Pancreas (tissue), 10 donors: ENCODE measurements at regions not wholly inside any gene's neighbourhood (a gene's known extent, or its start where the extent isn't known, plus 50 kb on each side); places are given as distances from the start of the nearest gene placed in this dataset.

Source experiments
- ATAC-seq, 4 donors: fragments of 200-7000 bp; cut with Tn5 transposase; one replicate each; pipeline versions ENCODE4 v1.8.0 to v1.9.1; 2020; ENCODE audit warnings: mild to moderate bottlenecking in 4 of 4, moderate library complexity in 4 of 4
- DNase-seq, 6 donors: peaks; one replicate each; pipeline ENCODE4 v3.0.0-alpha.2; 2020
- FAIRE-seq: peaks from 2 replicates; lab custom pipeline; 2012; peaks lifted over from hg19 to GRCh38; lab: Jason Lieb, UNC
- H3K27ac ChIP-seq, 4 donors: fragments of 200-600 bp; sonication (generic); 1 replicate in 3 of 4; 2 replicates in 1 of 4; pipeline versions ENCODE4 v1.5.0 to v1.8.0; 2020
- H3K27me3 ChIP-seq, 4 donors: fragments of 200-600 bp; one replicate each; pipeline ENCODE4 v1.8.0; 2021
- H3K36me3 ChIP-seq, 3 donors: fragments of 200-600 bp; sonication (generic) in 1 of 3; one replicate each; pipeline versions ENCODE4 v1.5.0 to v1.8.0; 2020 to 2021
- H3K4me1 ChIP-seq, 3 donors: fragments of 200-600 bp; one replicate each; pipeline ENCODE4 v1.8.0; 2021
- H3K4me3 ChIP-seq, 4 donors: fragments of 200-600 bp; sonication (generic) in 2 of 4; one replicate each; pipeline versions ENCODE4 v1.5.0 to v1.8.0; 2020 to 2021
- H3K9me3 ChIP-seq, 4 donors: fragments of 200-600 bp; one replicate each; pipeline ENCODE4 v1.8.0; 2021
- CTCF ChIP-seq, 4 donors: fragments of 200-600 bp; sonication (generic) in 3 of 4; IDR thresholded peaks; one replicate each; pipeline versions ENCODE4 v1.5.0 to v1.8.0; 2021; ENCODE audit warnings: antibody characterized with exemption in 4 of 4
- WGBS, 2 donors: extraction: QIAGEN DNeasy Blood & Tissue Kit; methylation state at CpG; one replicate each; pipeline ENCODE4 v1.1.7; 2013; 5-methylcytosine and 5-hydroxymethylcytosine counted together
- intact Hi-C, 3 donors: fragments of 100-400 bp; cut with DNase I; formaldehyde crosslinking; loops; one replicate each; pipeline versions ENCODE4 v1.11.1 to v1.14.2; 2022
- donor health status: healthy with polysubstance abuse.
- donor health status: DM: no; HTN: no; CAD: no; lungs with moderate emphysema.
- donor health status: DM: no; HTN: no; CAD: no.
- donor health status: control.
- donor health status: control.
- donor health status: Bipolar disorder and iron deficiency.
- donor health status: DM: yes; HTN: yes; CAD: no.
- donor health status: DM: no; HTN: no; CAD: no.
- donor health status: DM: no; HTN: no; CAD: no.
- donor health status: DM: yes; HTN: yes; CAD: no.

GRCh38 chr18:77669331-77669730, 419.7 kb downstream of the GALR1 start:
- no peak for ATAC-seq
- H3K4me1 ChIP-seq: no peaks in the 10 kb centered on the region
- intact Hi-C loops: no loop called here
- FAIRE-seq: no peak
- H3K36me3 ChIP-seq: no peaks in the 10 kb centered on the region
- no peak overlapping the region for H3K27ac ChIP-seq
- H3K9me3 ChIP-seq: no peaks in the 10 kb centered on the region
- DNase-seq: no peak
- 64 to 75% methylated on average over 4 of the region's 4 CpGs for WGBS, 2 donors
- H3K27me3 ChIP-seq: peaks cover 0 to 5% (median 0%) of the 10 kb centered on the region in 4 donors
- TF ChIP-seq CTCF (IDR thresholded peaks at IDR 0.05): no peak
- H3K4me3 ChIP-seq: no peak overlapping the region

- no peak overlapping the region for H3K27ac ChIP-seq
- ATAC-seq (no peak), FAIRE-seq (no peak), DNase-seq (no peak)
- H3K36me3 ChIP-seq: no peaks in the 10 kb centered on the region
- peaks cover 0 to 11% (median 0%) of the 10 kb centered on the region in 4 donors for H3K27me3 ChIP-seq
- no peaks in the 10 kb centered on the region for H3K4me1 ChIP-seq
- H3K4me3 ChIP-seq: no peak overlapping the region
- intact Hi-C loops: no loop called here
- no peak for TF ChIP-seq CTCF (IDR thresholded peaks at IDR 0.05)
- H3K9me3 ChIP-seq: no peaks in the 10 kb centered on the region
- 46 to 54% methylated on average over 23 of the region's 23 CpGs for WGBS, 2 donors
These were observed 422.0 kb downstream of the GALR1 start for GRCh38 chr18:77671456-77672167.

GRCh38 chr18:77676910-77677309, 427.3 kb downstream of the GALR1 start:
- Histone ChIP-seq H3K36me3 (no peaks in the 10 kb centered on the region), H3K4me3 (no peak overlapping the region), H3K27ac (no peak overlapping the region), H3K4me1 (no peaks in the 10 kb centered on the region), H3K9me3 (no peaks in the 10 kb centered on the region), H3K27me3 (peaks cover 0 to 6% (median 0%) of the 10 kb centered on the region in 4 donors)
- WGBS, 2 donors: 15 to 18% methylated on average over 10 of the region's 10 CpGs
- no peak for FAIRE-seq
- no peak for TF ChIP-seq CTCF (IDR thresholded peaks at IDR 0.05)
- no peak for ATAC-seq
- intact Hi-C loops: no loop called here
- no peak for DNase-seq

GRCh38 chr18:77677536-77677935, 427.9 kb downstream of the GALR1 start:
- Histone ChIP-seq H3K27ac (no peak overlapping the region), H3K4me3 (no peak overlapping the region), H3K4me1 (no peaks in the 10 kb centered on the region), H3K27me3 (peaks cover 0 to 6% (median 0%) of the 10 kb centered on the region in 4 donors), H3K9me3 (no peaks in the 10 kb centered on the region), H3K36me3 (no peaks in the 10 kb centered on the region)
- ATAC-seq: no peak
- no peak for DNase-seq
- no peak for FAIRE-seq
- intact Hi-C loops: no loop called here
- 67 to 77% methylated on average over 6 of the region's 6 CpGs for WGBS, 2 donors
- no peak for TF ChIP-seq CTCF (IDR thresholded peaks at IDR 0.05)

GRCh38 chr18:77679869-77680268, 430.2 kb downstream of the GALR1 start:
- Histone ChIP-seq H3K27me3 (peaks cover 0 to 4% (median 0%) of the 10 kb centered on the region in 4 donors), H3K9me3 (no peaks in the 10 kb centered on the region), H3K36me3 (no peaks in the 10 kb centered on the region), H3K27ac (no peak overlapping the region), H3K4me1 (no peaks in the 10 kb centered on the region), H3K4me3 (no peak overlapping the region)
- DNase-seq (no peak), FAIRE-seq (no peak), ATAC-seq (no peak)
- intact Hi-C loops: no loop called here
- TF ChIP-seq CTCF (IDR thresholded peaks at IDR 0.05): no peak
- WGBS, 2 donors: 53 to 68% methylated on average over 3 of the region's 3 CpGs
